GM19324 (cell line): ENCODE measurements at regions not wholly inside any gene's neighbourhood (a gene's known extent, or its start where the extent isn't known, plus 50 kb on each side); places are given as distances from the start of the nearest gene placed in this dataset.
"Not testable (repeated sequence)": the region's sequence is repeated elsewhere in the genome, so short reads cannot be mapped to it uniquely, and the experiment has no call there.

ENCODE experiments used
- ATAC-seq: cut with Tn5 transposase; IDR thresholded peaks from one replicate; pipeline ENCODE4 v1.9.1; 2021; ENCODE audit warnings: mild to moderate bottlenecking, moderate library complexity; ENCODE audit not compliant: unreplicated experiment, low FRiP score

- no peak for ATAC-seq
Observed at GRCh38 chr10:78420946-78421735, 387.5 kb downstream of the RPS24 start.

GRCh38 chr10:78424050-78424449, 390.4 kb downstream of the RPS24 start:
- ATAC-seq = not testable (repeated sequence)

DNA sequence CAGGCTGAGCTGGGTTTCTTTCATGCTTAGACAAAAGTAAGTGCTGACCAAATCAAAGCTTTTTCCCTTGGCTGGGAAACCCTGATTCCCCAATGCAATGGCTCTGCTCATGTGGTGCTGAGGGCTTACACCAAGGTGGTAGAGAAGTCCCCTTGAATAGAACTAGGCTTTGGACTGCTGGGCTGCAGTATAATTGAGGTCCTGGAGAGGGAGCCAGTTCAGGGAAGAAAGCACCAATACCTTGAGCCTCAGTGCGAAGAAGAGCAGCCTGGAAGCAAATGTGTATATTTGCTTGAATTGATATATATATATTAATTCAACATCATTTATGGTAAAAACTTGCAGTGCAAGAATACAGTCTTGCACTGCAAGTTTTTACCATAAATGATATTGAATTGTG, 391.1 kb downstream of the RPS24 start:
- no peak for ATAC-seq

DNA sequence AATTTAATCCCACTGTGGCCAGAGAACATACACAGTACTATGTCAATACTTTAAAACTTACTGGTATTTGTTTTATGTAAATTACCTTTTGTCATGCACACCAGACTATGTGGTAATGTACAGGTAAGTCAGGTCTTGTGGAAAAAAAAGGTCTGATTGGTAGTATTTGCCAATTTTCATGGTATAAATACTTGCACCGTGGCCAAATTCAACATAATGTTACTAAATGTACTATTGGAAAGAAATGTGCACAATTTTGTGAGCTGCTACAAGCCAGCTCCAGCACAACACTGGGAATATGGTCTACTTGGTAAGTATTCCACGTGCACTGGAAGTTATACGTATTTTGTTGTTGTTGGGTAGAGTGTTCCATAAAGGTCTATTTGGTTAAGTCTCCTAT, 392.5 kb downstream of the RPS24 start:
- ATAC-seq = no peak

DNA sequence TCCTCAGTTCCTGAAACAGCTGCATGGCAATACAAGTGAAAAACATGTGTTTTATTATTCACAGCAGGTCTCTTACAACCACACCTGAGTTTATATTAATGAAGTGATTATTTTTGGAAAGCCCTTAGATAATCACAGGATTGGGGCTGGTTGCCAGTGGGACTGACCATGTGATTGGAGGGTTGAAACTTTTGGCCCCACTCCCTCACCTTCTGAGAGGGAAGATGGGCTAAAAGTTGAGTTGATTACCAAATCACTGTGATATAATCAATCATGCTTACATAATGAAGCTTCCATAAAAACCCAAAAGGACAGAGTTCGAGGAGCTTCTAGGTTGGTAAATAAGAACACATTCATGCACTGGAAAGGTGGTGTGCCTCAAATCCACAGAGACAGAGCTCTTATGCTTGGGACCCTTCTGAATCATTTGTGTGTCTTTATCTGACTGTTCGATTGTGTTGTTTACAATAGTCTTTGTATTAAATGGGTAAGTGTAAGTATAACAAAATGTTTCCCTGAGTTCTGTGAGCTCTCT, 393.9 kb downstream of the RPS24 start:
- no peak for ATAC-seq

GRCh38 chr10:78428579-78428978, 394.9 kb downstream of the RPS24 start:
- no peak for ATAC-seq

DNA sequence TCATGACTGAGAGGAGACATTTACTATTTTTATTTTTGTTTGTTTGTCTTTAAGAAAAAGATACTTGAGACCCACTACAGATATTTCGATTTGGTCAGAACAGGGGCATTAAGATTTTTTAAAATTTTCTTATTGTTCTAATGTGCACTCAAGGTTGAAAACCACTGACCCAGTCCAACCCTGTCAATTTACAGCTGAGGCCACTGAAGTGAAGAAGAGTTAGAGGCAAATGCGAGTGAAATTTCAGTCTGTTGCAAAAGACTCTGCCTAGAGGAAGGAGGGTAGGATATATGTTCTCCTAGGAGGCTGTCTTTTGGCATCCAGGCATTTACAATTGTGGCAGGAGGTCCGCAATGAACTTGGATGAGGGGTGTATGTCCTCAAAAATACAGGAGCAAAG, 396.3 kb downstream of the RPS24 start:
- no peak for ATAC-seq

- ATAC-seq = no peak
Observed at GRCh38 chr10:78432583-78432982, 398.9 kb downstream of the RPS24 start.

DNA sequence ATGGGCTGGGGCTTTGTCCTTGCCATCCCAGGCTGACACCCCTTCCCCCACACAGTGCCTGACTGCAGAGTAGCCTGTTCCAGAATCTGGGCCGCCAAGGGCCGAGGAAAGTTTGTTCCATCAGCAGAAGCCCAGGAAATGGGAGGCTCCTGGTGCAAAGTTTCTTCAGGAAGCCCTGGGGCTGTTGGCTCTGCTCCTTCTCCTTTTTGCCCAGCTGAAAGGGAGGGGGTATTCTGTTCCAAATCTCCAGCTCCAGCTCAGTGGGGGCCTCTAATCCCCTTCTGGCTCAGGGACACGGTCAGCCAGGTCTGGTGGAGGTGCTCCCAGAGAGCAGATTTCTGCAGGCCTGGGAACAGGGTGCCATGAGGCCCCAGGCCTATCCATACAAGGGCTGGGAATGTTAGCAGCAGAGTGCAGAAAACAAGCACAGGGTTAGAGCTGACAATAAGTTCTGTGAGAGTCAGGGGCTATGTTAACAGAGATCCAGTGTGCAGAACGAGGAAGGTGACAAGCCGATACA, 399.5 kb downstream of the RPS24 start:
- no peak for ATAC-seq

DNA sequence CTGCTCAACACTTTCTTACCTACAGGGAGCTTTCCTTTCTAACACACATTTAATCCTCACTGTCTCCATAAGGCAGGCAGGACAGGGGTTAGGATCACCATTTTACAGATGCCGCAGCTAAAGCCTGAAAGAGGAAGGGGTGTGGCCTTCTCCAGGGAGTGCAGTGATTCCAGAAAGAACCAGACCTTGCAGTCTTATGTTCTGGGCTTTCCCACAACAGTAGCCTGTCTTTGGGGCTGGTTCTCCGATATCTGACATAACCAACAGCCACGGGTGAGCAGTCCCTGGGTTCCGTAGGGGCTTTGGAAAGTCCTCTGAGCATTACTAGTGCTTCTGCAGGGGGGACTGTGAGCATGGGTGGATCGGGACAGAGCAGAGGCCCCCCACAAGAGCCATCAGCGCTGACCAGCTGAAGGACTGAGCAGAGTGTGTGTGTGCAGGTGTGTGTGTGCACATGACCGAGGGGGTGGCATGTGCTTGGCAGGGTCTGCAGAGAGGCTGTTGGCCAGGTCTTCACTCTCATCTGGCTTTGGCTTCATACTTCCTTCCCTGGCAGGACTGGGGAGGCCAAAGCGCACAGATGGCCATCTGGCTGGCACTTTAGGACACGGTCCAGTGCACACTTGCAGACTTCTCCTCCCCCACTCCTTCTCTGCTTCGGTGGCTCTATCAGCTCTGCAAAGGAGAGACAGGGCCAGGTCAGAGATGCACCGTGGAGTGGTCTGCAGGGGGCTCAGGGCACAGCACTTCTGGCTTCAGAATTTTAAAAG, 400.3 kb downstream of the RPS24 start:
- ATAC-seq = no peak

GRCh38 chr10:78434886-78435285, 401.2 kb downstream of the RPS24 start:
- ATAC-seq = no peak

DNA sequence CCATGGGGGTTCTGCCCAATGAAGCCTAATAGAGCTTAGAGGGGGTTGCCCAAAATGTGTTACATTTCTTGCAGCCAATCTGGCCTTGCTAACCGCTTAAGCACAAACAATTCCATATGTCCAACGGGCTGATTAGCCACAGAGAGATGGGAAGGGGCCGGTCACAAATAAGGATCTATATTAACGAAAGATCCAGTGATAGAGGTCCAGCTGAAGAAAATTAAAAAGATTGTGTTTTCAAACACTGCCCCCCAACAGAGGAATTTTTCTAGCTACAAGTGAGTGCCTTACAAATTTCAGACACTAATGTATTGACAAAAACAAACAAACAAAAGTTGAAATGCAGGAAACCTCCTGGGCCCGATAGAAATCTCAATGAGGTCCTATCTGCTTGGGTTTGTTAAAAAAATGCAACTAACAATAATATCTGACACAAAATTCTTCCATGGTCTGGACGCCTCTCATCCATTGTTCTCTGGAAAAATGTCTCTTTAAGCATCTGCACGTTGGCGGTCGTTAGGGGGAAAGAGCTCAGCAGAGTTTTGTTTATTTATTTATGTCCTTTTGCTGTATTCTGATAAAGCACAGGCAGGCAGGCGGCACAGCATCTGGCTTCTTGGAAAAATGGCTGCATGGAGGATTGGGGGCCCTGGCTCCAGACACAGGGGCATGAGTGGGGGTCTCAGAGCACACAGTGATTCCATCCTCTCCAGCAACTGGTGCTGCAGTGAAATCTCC, 402.0 kb downstream of the RPS24 start:
- no peak for ATAC-seq

GRCh38 chr10:78436222-78436573, 402.5 kb downstream of the RPS24 start:
- ATAC-seq = no peak

GRCh38 chr10:78436706-78437406, 403.2 kb downstream of the RPS24 start:
- no peak for ATAC-seq

DNA sequence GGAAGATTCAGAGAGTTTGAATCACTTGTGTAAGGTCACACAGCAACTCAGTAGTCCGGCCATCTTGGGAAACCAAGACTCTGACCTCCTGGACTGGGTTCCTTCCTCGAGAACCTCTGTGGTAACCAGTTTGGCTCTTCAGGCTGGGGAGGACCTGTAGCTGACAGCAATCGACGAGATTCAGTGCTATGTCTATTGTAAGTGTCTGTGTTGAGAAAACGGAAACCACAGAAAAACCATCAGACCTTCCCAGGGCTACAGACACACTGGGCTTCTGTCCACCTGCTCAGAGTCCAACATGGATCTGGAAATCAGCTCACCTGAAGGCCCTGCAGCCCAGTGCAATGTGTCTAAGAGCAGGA, 403.7 kb downstream of the RPS24 start:
- ATAC-seq = no peak

- ATAC-seq = no peak
Observed at GRCh38 chr10:78437998-78438906, 404.6 kb downstream of the RPS24 start.

DNA sequence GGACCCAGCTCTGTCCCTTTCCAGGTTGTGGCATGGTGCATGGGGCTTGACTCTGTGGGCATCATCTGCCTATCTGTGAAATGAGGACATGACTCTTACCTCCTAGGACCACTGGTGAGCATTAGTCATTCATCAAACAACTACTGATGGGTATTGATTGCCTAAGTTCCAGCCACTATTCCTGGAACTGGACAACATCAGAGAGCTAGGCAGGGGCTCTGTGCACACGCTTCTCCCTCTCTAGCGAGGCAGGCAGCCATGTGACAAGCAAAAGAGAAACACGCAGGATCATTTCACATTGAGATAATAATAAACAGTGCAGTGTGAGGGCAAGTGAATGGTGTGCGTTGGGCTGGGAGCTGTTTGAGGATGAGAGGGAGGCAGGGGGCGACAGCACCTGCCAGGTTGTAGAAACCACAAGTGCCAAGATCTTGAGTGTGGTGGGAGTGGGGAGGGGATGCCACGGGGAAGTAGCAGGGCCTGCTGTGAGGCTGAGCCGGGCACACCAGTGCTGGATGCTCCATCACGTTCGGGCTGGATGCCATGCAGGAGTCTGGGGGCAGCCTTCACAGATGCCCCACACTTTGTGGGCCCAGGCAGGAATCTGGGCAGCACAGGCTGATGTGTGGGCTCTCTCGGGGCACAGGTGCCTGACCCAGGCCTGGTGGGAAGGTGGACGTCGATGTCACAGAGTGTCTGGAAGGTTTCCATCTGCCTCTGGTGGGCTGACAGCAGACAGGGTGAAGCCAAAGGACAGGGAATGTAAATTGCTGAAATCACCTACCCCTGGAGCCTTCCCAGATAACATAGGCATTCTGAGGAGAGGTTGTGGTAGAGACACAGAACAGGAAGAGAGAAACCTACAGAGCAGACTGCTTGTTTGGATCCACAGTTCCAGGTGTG, 405.5 kb downstream of the RPS24 start:
- no peak for ATAC-seq

DNA sequence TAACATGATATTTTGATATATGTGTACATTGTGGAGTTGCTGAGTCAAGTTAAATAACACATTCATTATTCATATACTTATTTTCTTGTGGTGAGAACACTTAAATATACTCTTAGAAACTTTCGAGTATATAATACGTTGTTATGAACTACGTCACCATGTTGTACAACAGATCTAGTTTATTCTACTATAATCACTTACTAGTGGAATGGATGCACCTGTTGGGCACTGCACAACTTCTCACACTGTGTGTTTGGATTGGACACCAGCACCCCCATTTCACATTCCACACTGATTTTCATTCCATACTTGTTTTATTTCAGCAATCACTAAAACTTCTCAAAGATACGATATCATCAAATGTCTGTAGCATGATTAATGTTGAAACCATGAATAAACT, 407.3 kb downstream of the RPS24 start:
- no peak for ATAC-seq
